Stimulated activated CD4-positive, alpha-beta T cell treated with anti-CD3 and anti-CD28 coated beads, TNF-alpha, amount 100 ng/mL, for 1 hour (primary cell): ENCODE measurements at regions not wholly inside any gene's neighbourhood (a gene's known extent, or its start where the extent isn't known, plus 50 kb on each side); places are given as distances from the start of the nearest gene placed in this dataset.
"Not testable (repeated sequence)": the region's sequence is repeated elsewhere in the genome, so short reads cannot be mapped to it uniquely, and the experiment has no call there.

ENCODE experiments used
- DNase-seq, 3 donors: peaks; one replicate each; pipeline ENCODE4 v3.0.0-alpha.2; 2020; ENCODE audit warnings: low read depth in 3 of 3, low spot score in 1 of 3

- DNase-seq = no peak
These were observed 312.1 kb upstream of the ARHGEF26 start for GRCh38 chr3:153809097-153809496.

GRCh38 chr3:153818338-153818737, 302.9 kb upstream of the ARHGEF26 start:
- no peak for DNase-seq

GRCh38 chr3:153820035-153820434, 301.2 kb upstream of the ARHGEF26 start:
- DNase-seq = no peak

GRCh38 chr3:153828346-153828745, 292.8 kb upstream of the ARHGEF26 start:
- not testable (repeated sequence) for DNase-seq

GRCh38 chr3:153829606-153830170, 291.5 kb upstream of the ARHGEF26 start:
- DNase-seq = no peak

- no peak for DNase-seq
These were observed 290.6 kb upstream of the ARHGEF26 start for GRCh38 chr3:153830552-153830951.

- DNase-seq = no peak
These were observed 285.6 kb upstream of the ARHGEF26 start for GRCh38 chr3:153835540-153835939.

GRCh38 chr3:153840487-153840886, 280.7 kb upstream of the ARHGEF26 start:
- no peak for DNase-seq

GRCh38 chr3:153843994-153844393, 277.2 kb upstream of the ARHGEF26 start:
- no peak for DNase-seq

GRCh38 chr3:153845311-153845710, 275.9 kb upstream of the ARHGEF26 start:
- DNase-seq = no peak

GRCh38 chr3:153848702-153849101, 272.5 kb upstream of the ARHGEF26 start:
- no peak for DNase-seq

GRCh38 chr3:153852355-153852754, 268.8 kb upstream of the ARHGEF26 start:
- no peak for DNase-seq

- DNase-seq = no peak
These were observed 268.0 kb upstream of the ARHGEF26 start for GRCh38 chr3:153853163-153853562.

GRCh38 chr3:153855772-153856171, 265.4 kb upstream of the ARHGEF26 start:
- no peak for DNase-seq

GRCh38 chr3:153856932-153857331, 264.3 kb upstream of the ARHGEF26 start:
- DNase-seq = no peak

- DNase-seq = no peak
These were observed 256.4 kb upstream of the ARHGEF26 start for GRCh38 chr3:153864793-153865192.

GRCh38 chr3:153866901-153867300, 254.3 kb upstream of the ARHGEF26 start:
- DNase-seq = no peak

- DNase-seq = not testable (repeated sequence)
These were observed 246.8 kb upstream of the ARHGEF26 start for GRCh38 chr3:153874348-153874747.

GRCh38 chr3:153880493-153880892, 240.7 kb upstream of the ARHGEF26 start:
- DNase-seq = no peak

GRCh38 chr3:153881201-153881600, 240.0 kb upstream of the ARHGEF26 start:
- DNase-seq = no peak

GRCh38 chr3:153885359-153885758, 235.8 kb upstream of the ARHGEF26 start:
- DNase-seq = no peak

GRCh38 chr3:153889905-153890334, 231.3 kb upstream of the ARHGEF26 start:
- no peak for DNase-seq

- no peak for DNase-seq
These were observed 229.1 kb upstream of the ARHGEF26 start for GRCh38 chr3:153892126-153892525.

GRCh38 chr3:153894857-153895256, 226.3 kb upstream of the ARHGEF26 start:
- no peak for DNase-seq
